ENCODE measurements at regions not wholly inside any gene's neighbourhood (a gene's known extent, or its start where the extent isn't known, plus 50 kb on each side); places are given as distances from the start of the nearest gene placed in this dataset.

DNA sequence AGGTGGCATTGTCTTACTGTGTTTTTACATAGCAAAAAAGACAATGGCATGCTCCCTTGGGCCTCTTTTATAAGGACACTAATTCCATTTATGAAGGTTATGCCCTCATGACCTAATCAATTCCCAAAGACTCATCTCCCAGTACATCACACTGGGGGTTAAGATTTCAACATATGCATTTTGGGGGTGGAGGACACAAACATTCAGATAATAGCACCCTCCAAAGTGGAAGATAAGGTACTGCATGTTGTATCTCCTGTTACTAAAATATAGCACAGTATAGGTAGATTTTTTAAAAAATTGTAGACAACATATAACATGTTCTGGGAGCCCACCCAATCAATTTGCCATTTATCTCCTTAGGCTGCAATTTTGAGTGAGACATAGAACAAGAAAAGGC, 221.2 kb downstream of the LIG4 start:
- TF ChIP-seq, protein P1, sequence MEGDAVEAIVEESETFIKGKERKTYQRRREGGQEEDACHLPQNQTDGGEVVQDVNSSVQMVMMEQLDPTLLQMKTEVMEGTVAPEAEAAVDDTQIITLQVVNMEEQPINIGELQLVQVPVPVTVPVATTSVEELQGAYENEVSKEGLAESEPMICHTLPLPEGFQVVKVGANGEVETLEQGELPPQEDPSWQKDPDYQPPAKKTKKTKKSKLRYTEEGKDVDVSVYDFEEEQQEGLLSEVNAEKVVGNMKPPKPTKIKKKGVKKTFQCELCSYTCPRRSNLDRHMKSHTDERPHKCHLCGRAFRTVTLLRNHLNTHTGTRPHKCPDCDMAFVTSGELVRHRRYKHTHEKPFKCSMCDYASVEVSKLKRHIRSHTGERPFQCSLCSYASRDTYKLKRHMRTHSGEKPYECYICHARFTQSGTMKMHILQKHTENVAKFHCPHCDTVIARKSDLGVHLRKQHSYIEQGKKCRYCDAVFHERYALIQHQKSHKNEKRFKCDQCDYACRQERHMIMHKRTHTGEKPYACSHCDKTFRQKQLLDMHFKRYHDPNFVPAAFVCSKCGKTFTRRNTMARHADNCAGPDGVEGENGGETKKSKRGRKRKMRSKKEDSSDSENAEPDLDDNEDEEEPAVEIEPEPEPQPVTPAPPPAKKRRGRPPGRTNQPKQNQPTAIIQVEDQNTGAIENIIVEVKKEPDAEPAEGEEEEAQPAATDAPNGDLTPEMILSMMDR (conservative IDR thresholded peaks at IDR 0.05 in 1 of 2, IDR thresholded peaks at IDR 0.05 in 1 of 2; ENCODE audit: extremely low read depth in 1 of 2, insufficient read depth in 1 of 2, low read depth in 1 of 2, low read length in 2 of 2) = no peak
- no peak for TF ChIP-seq EZH2 (IDR thresholded peaks at IDR 0.05; ENCODE audit: borderline replicate concordance, low read length)
